CD4-positive, alpha-beta T cell treated with Interleukin-6 at 100 ng/mL for 8 hours (primary cell): ENCODE measurements at regions not wholly inside any gene's neighbourhood (a gene's known extent, or its start where the extent isn't known, plus 50 kb on each side); places are given as distances from the start of the nearest gene placed in this dataset.

ENCODE experiments used
- DNase-seq: peaks from one replicate; pipeline ENCODE4 v3.0.0-alpha.2; 2020; ENCODE audit warnings: mixed read lengths, low spot score

DNA sequence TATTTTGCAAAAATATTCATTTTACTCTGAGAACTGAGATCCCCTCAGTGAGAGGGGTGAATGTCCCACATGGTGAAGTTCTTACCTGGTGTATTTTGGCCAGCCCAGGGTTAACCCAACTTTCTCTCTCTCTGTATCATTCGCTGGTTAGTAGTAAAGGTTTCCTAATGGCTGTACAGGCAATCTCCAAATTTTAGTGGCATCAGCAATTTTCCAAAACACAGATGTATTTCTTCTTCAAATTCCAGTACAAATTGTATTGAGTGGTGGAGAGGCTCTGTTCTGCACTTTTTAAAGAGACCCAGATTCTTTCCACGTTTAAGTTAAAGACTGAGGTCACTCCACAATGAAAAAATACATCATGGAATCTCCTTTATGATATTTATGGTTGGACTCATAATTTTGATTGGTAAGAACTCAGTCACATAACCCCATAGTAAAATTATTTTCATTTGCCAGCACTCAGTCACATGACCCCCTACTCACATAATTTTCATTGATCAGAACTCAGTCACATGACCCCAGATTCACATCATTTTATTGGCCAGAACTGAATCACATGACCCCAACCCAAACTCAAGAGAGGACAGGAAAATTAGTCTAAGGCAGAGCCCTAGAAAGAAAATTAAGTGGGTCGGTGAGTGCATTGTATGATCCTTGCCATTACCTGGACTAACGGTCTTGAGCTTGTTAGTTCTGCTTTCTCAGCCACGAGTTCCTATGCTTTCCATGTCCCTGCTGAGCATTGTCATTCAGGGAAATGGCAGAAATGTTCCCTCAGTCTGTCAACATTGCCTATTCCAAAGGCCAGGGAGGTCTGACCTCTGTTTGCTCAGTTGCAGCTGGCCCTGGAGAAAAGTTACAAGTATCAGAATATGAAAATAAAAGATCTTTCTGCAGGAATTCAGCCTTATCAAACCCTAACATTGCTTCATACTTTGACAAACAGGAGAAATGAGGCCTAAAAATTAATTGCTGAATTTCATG is 1536.2 kb downstream of the AACS start:
- DNase-seq, result no peak

DNA sequence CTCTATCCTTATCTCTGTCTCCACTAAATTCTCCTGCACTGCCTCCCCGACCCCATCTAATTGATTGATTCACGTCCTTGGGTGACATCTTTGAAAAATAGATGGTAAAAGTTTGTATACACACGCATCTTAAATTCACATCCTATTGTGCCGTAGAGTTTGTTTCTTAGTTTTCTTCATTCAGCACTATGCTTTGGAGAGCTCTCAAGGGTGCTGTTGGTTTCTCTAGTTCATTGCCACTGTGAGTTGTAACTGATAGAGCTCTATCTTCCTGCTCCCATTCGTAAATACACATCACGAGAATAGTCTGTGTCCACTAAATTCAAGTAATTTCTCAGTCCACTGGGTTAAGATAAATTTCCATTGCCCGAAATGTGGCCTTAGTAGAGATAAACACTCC is 1537.4 kb downstream of the AACS start:
- DNase-seq, result no peak

DNA sequence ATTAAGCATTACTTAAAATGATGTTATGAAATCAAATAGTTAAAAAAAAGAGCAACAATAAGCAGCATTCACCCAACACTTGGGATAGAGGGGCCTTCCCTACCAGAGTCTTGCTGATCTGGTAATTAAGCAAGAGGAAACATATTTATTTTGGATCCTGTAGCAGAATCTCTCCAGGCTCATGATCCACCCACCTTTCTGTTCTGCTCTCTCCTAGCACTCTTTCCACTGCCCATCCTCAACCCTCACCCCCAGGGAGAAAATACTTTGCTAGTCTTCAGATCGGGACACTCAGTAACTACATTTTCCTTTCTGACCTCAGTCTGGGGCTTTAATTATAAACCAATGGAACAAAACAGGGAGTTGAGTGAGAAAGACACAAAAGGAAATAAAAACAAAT is 1541.9 kb downstream of the AACS start:
- DNase-seq, result no peak

DNA sequence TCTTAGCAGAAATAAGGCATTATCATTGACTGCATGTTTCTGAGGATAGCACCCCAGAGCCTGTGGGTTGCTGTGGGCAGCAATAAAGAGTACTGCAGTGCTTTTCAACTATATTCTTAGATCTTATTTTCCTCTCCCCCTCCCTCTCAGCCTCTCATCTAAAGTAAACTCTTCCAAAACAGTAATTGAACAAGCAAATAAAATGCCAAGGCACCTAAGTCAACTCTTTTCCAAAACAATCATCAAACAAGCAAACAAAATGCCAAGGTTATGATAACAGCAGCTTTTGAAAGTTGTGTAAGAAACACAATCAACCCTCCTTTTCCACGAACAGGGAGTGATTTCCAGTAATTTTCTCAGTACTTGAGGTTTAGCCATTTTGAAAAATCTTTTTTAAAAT is 1542.6 kb downstream of the AACS start:
- no peak for DNase-seq

DNA sequence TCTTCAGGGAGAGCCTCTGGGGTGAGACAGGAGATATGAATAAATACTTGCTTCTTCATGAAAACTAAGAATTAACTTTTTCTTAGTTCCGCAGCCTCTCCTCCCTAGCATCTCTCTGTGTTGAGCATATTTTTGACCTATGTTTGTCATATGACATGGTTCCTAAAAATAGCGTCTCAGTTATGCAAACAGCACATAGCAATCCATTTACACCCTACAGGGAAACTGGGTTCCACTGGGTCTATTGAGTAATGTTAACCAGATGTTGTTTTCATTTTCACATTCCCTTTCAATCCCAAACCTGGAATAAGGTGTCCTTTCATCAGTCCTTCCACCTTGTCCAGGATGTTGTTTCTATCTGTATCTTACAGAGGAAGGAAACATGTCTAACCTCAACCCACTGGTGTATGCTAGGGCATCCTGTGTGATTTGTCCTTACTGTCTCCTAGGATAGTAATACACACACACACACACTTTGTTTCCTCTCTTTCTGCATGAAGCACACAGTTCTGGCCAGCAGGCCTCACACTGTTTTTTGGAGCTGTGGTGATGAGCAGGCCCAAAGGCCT is 1543.5 kb downstream of the AACS start:
- no peak for DNase-seq

DNA sequence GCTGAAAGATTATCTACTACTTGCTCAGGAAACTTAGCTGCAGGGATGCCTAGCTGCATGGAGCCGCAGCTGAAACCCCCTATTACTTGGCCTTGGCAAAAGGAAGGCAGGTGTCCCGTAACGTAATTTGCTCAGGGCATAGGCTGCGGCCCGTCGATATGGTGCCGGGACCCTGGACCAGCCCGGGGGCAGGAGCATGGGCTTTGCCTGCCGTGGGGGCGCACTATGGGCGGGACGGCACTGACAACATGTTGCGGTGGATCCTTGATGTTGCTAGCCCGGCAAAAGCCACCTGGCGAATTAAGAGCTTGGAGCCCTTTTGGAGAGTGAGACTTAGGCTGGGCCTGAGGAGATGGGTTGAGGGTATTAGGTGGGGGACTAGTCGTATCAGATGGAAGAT is 1551.2 kb downstream of the AACS start:
- DNase-seq, result no peak

DNA sequence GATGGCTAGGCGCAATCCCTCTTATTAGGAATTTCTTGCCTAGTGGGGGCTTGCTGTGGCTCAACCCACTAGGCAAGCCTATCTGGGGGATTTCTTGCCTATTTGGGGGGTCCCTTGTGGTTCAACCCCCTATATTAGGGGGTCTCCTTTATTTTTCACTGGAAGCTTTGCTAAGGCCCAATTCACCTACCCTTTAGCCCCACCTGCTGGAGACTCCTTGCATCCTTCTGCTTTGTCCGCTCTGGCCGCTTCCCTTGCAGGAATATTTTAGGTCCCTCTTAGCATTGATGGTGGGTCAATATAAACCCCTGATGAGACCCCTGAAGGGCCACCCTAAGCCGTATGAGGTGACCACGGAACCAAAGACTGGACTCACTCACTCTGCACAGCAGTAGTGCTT is 1552.1 kb downstream of the AACS start:
- no peak for DNase-seq

DNA sequence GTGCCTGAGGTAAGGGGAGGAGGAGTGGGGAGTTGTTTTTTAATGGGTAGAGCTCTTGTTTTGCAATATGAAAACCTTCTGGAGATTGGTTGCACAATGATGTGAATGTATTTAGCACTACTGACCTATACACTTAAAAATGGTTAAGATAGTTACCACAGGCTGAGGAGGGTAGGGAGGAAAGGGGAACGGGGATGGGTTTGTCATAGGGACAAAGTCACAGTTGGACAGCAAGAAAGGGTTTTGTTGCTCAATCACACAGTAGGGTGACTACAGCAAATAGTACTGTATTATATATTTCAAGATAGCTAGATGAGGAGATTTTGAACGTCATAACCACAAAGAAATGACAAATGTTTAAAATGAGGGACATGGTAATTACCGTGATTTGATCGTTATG is 1562.4 kb downstream of the AACS start:
- no peak for DNase-seq

DNA sequence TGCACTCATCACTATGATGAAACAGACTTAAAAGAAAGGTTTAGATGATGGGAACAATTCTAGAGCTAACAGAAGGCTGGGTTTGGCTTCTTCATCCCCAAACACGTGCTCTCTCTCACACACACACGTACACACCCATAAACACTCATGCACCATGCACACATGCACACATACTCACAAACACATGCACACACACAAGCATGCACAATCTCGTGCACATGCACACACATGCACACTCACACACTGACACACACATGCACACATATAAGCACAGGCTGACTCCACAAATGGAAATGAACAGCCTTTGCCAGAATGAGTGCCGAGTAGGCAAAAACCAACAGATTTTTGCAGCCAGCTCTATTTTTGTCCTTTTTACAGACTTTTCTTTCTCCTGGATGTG is 1571.6 kb downstream of the AACS start:
- DNase-seq, result no peak

DNA sequence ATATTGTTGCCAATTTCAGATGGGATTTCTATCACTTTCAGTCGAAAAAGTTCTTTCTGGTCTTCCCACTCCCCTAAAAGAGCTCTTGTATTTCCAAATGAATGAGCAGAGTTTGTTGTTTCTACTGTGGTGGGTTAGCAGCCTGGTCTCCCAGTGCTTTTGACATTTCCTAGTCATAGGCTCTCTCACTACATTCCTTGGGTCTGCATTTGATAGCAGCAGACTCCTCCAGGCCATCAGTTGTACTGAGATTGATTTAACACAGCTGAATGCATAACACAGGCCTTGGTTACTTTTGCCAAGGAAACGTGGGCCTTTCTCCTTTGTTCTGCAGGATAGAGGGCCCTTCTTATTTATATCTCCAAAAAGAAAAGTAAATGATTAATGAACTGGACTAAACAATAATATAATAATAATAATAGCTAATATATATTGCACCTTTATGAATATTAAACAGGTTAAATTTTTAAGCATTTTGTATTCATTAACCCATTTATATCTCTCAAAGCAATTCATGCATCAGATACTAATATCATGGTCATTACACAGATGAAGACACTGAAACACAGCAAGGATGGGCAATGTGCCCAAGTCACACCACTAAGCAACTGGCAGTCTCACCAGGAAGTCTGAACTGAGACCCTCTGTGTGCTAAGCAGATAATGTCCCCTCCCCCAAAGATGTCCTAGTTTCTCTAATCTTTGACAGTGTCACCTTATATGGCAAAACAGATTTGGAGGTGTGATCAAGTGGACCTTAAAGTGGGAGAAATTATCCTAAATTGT is 1579.2 kb downstream of the AACS start:
- DNase-seq, result no peak

DNA sequence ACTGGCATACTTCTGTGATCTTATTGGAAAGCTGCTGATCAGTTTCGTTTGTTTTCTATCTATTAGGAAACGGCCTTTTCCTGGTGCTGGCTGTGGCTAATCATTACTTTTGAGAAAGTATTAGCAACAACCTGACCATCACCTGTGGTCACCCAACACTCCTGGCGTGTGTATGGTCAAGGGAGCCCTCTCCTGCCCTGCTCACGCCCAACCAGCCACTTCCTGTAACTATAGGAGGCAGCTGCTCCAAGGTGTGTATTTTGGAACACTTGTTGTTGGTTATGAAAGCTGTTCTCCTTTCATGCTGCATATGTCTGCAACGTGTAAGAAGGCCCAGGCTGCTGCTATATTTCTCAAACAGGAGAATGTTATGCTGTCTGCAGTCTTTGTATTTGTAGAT is 1582.8 kb downstream of the AACS start:
- DNase-seq, result no peak

DNA sequence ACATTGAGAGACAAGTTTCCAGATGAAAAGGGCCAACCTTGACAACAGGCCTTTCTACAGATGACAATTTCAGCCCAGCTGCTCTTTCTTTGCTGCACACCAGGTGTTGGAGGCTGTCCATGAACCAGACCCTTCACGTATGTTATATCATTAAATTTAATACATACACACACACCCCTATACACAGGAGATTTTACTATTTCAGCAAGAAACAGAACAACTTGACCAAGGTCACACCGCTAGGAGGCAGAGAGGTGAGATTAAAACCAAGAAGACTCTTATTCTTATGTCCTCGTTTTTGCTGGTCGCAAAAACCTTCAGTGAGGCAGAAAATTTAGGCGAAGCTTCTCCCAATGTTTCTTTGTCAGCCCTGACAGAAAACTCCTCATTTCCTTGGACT is 1585.9 kb downstream of the AACS start:
- DNase-seq, result no peak

DNA sequence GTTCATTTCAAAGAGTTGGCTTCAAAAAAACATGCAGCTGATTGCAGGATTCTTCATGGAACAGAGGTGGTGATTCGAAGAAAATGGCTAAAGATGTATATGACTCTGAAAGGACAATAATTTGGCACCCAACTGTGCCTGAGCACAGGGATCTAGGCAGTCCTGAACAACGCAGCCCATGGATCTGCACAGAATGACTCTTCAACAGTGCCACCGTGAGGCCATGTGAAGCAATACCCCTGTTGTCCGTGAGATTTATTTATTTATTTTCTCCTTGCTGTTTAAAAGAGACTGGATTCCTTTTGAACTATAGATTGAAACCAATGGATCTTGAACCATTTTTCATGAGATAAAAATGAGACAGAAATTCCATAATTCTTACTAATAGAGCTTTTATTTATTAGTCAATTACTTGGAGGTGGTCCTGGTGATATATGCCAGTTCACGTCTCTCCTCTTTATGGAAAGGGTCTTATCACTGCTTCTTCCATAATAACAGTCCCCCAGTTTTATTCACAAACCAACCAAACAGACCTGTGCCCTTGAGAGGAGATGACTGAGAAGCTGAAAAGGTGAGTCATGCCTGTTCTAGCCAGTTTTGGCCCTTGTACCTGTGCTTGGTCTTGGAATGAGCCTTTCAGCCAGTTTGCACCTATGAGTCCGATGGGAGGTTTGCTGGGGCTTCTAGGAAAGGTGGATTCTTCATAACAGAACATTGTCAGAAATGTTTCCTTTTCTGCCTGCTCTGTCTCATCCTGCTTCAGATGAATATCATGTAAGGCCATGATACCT is 1598.3 kb downstream of the AACS start:
- no peak for DNase-seq

DNA sequence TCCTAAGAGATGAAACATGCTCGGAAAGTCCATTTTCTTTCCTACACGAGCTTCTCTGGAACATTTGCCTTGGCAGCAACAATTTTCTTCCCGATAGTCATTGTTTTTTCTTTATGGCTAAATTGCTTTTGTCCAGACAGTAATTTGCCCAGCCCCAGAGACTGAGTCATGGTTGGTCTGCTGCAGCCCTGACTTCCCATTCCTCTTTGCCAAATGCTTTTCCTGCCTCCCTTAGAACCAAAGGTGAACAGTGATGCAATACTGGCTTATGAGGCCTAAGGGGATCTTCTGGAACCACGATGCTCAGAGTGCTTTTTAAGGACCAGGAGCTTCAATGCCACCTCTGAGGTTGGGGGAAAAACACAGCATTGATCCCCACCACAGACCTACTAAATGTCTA is 1599.6 kb upstream of the TMEM132C start:
- no peak for DNase-seq

DNA sequence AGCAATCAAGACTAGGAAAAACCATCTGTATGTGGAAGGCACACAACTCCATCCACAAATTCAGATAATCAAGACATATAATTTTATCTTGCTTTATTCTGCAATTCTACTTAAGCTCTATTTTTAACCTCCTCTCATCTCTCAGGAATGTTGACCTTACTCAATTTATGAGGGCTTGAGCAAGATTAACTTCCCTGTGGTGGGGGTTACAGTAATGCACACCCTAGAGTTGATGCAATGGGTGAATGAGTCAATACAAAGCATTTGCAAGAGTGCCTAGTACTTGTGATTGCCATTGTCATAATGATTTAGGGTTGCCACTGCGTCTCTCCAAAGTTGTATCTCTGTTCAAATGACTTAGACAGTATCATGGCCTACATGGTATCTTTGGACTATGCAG is 1598.4 kb upstream of the TMEM132C start:
- no peak for DNase-seq

DNA sequence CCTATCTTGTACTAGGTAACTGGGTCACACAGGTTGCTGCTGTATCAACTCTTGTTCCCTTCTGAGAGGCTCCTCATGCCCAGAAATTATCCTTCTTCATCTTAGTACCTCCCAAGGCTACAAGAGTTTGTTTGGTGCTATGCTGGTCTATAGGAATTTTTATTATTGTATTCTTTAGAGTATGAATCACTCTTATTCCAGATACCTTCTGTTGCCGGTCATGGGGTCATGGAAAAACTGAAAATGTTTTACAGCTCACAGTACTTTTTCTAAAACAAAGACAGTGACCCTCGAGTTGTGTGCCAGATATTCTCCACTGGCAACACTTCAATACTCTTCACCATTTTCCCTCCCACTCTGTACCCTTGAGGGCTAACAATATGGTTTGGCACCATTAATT is 1598.0 kb upstream of the TMEM132C start:
- no peak for DNase-seq

DNA sequence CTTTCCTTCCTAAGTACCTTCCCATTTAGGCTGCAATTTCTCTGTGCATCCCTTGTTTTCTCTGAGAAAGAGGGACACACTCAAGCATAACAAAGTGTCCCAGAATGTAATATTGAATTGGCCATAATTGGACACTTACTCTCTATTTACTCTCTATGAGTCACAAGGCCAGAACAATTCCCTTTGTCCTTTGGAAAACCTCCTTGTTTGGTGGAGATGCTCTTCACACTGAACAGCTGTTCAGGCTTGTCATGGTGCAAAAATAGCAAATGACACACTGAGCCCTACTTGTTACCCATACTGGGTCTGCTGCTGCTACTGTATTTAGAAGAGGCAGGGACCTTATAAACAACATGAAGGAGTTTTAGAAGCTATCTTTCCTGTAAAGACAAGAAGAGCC is 1590.5 kb upstream of the TMEM132C start:
- DNase-seq, result no peak

DNA sequence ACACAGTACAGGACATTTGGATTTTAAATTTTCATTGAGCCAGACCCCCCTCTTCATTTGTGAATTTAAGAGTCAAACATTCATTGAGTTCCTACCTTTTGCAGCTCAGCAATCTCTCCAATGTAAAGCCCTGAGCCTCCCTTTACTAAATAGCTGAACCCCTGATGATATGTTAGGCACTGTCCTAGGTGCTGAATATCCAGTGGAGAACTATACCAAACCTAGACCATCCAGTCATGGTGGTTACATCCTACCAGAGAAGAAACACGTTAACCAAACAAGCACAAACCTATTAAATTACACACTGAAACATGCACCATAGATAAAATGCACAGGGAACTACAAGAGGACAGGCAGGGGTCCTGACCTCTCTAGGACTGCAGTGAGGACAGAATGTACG is 1585.3 kb upstream of the TMEM132C start:
- no peak for DNase-seq

DNA sequence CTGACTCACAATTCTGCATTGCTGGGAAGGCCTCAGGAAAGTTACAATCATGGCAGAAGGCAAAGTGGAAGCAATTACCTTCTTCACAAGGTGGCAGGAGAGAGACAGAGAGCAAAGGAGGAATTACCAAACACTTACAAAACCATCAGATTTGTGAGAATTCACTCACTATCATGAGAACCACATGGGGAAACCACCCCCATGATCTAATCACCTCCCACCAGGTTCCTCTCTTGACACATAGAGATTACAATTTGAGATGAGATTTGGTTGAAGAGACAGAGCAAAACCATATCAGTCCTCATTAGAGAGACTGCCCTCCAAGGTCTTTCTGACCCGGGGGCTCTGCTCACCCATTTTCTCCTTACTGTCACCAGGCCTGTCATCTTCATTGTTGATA is 1582.3 kb upstream of the TMEM132C start:
- DNase-seq, result no peak

DNA sequence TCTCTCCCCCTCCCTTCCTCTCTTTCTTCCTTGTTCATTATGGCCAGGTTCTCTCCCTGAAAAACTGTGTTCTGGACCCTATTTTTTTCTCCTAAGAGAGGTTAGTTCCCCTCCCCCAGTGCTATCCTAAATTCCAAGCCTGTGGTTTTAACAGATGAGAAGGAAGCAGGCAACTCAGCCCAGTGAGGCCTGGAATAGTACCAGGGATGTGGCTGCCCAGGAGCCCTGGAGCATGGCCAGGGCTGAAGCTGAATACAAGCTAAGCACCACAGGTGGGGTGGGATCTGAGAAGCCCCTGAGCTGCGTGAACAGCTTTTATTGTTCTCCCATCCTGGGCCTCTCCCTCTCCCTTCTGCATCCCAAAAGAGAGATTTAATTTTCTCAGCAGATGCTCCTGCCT is 1581.3 kb upstream of the TMEM132C start:
- DNase-seq, result no peak

DNA sequence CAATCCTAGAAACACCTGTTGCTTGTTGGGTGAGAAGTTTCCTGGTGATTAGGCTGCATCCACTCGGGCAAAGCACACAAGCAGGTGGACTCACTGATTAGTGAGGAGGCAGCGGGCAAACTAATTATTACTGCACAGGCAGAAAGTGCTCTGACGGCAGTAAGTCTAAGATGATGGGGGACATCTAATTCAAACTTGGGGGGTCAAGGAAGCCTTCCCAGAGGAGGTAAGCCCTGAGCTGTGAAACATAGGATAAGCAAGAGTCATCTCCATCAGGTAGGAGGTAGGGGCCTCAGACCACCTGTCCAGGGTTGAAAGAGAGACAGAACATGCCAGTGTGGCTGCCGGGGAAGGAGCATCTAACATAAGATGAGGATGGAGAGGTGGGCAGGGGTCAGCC is 1578.4 kb upstream of the TMEM132C start:
- no peak for DNase-seq

DNA sequence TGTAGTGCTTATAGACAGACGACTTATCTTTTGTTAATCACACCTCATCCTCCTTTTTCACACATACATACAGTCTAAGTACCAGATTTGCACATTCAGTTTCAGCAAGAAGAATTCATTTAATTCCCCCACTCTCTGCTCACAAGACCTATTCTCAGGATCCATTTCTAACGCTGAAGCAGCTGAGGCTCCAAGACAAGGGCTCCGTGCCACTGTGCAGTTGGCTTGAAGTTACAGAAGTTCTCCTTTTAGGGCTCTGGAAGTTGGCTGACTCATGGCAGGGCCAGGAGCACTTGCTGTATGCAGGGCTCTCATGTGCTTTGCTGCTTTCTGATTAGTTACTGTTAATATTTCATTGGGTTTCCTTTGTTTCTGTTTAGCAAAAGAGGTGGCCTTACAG is 1566.9 kb upstream of the TMEM132C start:
- no peak for DNase-seq
